Uterus (tissue), 3 donors: ENCODE measurements at regions not wholly inside any gene's neighbourhood (a gene's known extent, or its start where the extent isn't known, plus 50 kb on each side); places are given as distances from the start of the nearest gene placed in this dataset.

ENCODE experiments used
- DNase-seq, 2 donors: peaks; one replicate each; pipeline ENCODE4 v3.0.0-alpha.2; 2019 to 2020
- H3K27ac ChIP-seq, 2 donors: fragments of 200-600 bp; sonication (generic); 1 replicate in 1 of 2; 2 replicates in 1 of 2; pipeline ENCODE4 v1.5.1; 2016 to 2018
- H3K27me3 ChIP-seq, 2 donors: fragments of 200-600 bp; sonication (generic); one replicate each; pipeline ENCODE4 v1.5.1; 2018 to 2019; ENCODE audit warnings: control low read depth in 1 of 2
- H3K36me3 ChIP-seq, 2 donors: fragments of 200-600 bp; sonication (generic); one replicate each; pipeline ENCODE4 v1.5.1; 2019; ENCODE audit warnings: control low read depth in 1 of 2
- H3K4me1 ChIP-seq, 2 donors: fragments of 200-600 bp; sonication (generic); one replicate each; pipeline ENCODE4 v1.5.1; 2018 to 2019; ENCODE audit warnings: control low read depth in 1 of 2
- H3K4me3 ChIP-seq, 2 donors: fragments of 200-600 bp; sonication (generic); 1 replicate in 1 of 2; 2 replicates in 1 of 2; pipeline ENCODE4 v1.5.1; 2018 to 2019; ENCODE audit warnings: mild to moderate bottlenecking in 1 of 2
- H3K9me3 ChIP-seq, 2 donors: fragments of 200-600 bp; sonication (generic); one replicate each; pipeline ENCODE4 v1.5.1; 2019; ENCODE audit warnings: control low read depth in 1 of 2
- POLR2A ChIP-seq, 2 donors: fragments of 450-650 bp; IDR thresholded peaks; one replicate each; pipeline ENCODE4 v1.6.1; 2016; ENCODE audit warnings: antibody characterized with exemption in 2 of 2, mild to moderate bottlenecking in 1 of 2, moderate library complexity in 1 of 2
- intact Hi-C: fragments of 100-400 bp; cut with DNase I; formaldehyde crosslinking; loops from one replicate; pipeline ENCODE4 v1.15.1; 2023; ENCODE audit warnings: low total_unique reads
- TF ChIP-seq, protein P1 (sequence below), 4 experiments: fragments of 200-600 bp in 2 of 4; fragments of 450-650 bp in 2 of 4; sonication (generic) in 2 of 4; IDR thresholded peaks; one replicate each; pipeline ENCODE4 v1.5.1; 2016 to 2019; ENCODE audit warnings: antibody characterized with exemption in 4 of 4, mild to moderate bottlenecking in 2 of 4, moderate library complexity in 1 of 4
- donor health status: DM: yes; HTN: yes; CAD: no.

DNA sequence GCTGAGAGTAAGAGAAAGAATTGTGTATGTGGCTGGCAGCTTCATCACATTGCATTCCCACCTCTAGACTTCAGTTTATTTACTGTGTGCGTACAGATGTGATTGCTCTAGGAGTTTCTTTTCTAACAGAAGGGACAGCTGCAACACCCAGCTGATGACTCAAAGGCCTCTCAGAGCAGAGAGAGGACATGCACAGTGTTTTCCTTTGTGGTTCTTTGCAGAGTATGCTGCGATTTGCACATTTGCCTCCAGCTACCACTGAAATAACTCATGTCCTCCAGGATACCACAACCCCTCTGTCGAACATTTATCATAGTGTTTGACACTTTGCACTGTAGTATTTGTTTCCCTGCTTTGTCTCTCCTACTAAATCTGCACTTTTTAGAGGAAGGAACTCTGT lies 294.1 kb downstream of the STIM2 start:
- H3K4me3 ChIP-seq: no peak overlapping the region
- no peaks in the 10 kb centered on the region for H3K9me3 ChIP-seq
- H3K36me3 ChIP-seq: no peaks in the 10 kb centered on the region
- no peaks in the 10 kb centered on the region for H3K4me1 ChIP-seq
- TF ChIP-seq POLR2A (IDR thresholded peaks at IDR 0.05): no peak
- TF ChIP-seq, protein P1, sequence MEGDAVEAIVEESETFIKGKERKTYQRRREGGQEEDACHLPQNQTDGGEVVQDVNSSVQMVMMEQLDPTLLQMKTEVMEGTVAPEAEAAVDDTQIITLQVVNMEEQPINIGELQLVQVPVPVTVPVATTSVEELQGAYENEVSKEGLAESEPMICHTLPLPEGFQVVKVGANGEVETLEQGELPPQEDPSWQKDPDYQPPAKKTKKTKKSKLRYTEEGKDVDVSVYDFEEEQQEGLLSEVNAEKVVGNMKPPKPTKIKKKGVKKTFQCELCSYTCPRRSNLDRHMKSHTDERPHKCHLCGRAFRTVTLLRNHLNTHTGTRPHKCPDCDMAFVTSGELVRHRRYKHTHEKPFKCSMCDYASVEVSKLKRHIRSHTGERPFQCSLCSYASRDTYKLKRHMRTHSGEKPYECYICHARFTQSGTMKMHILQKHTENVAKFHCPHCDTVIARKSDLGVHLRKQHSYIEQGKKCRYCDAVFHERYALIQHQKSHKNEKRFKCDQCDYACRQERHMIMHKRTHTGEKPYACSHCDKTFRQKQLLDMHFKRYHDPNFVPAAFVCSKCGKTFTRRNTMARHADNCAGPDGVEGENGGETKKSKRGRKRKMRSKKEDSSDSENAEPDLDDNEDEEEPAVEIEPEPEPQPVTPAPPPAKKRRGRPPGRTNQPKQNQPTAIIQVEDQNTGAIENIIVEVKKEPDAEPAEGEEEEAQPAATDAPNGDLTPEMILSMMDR (IDR thresholded peaks at IDR 0.05): no peak
- H3K27me3 ChIP-seq: no peaks in the 10 kb centered on the region
- no peak overlapping the region for H3K27ac ChIP-seq
- no peak for DNase-seq
- intact Hi-C loops: no loop called here

DNA sequence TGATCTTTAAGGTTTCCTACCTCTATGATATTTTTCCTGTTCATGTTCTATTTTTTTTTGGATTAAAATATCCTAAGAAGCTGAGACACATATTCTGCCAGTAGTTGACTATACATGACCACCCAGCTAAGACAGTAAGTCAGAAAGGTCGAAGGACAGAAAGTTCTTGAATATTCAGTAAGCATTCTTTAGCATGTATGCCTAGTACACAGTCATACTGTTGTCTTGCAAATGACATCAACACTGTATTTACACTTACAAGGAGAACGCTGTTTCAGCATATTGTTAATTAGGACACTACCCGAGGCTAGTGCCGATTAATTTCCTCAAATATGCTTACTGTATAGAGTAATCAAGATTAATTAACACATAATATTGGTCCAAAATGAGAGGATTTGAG lies 300.6 kb downstream of the STIM2 start:
- intact Hi-C loops: no loop called here
- no peaks in the 10 kb centered on the region for H3K9me3 ChIP-seq
- DNase-seq: no peak
- H3K4me3 ChIP-seq: no peak overlapping the region
- H3K27me3 ChIP-seq: no peaks in the 10 kb centered on the region
- H3K27ac ChIP-seq: no peak overlapping the region
- H3K4me1 ChIP-seq: no peaks in the 10 kb centered on the region
- H3K36me3 ChIP-seq: no peaks in the 10 kb centered on the region
- TF ChIP-seq, protein P1 (IDR thresholded peaks at IDR 0.05): no peak
- no peak for TF ChIP-seq POLR2A (IDR thresholded peaks at IDR 0.05)

DNA sequence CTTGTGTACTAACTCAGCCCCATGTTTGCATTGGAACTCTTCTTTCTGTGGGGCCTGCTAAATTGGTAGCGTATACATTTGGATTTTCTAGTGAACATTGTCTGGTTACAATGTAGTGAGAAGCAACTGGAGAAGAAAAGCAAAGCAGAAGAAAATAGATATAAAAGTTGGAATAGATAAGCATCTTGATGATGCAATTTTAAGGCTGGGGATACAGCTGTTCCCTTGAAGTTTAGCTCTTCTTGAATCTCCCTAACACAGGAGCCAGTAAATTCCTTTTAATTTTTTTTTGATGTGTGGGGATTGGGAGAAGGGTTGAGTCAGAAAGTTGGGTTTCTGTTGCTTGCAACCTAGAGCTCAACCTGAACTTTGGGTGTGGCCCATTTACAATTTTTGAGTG lies 308.1 kb downstream of the STIM2 start:
- intact Hi-C loops: no loop called here

DNA sequence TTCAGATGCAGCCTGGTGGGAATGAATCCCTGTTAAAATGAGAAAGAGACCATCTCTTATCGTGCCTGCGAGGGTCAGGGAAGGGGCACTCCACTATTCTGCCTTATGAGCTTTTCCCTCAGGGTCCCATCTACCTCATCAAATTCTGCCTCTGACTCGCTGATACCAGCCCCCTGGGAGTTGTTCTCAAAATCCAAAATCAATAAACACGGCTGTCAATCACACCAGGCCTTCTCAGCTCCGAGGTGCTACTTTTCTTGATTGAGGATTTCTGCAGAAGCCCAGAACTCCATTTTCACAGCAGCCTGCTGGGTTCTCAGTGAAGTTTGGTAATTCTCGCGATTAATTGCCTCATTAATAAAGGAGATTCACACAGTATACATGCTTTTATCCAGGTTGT lies 312.6 kb downstream of the STIM2 start:
- Histone ChIP-seq H3K4me1 (no peaks in the 10 kb centered on the region), H3K4me3 (no peak overlapping the region), H3K36me3 (no peaks in the 10 kb centered on the region), H3K27ac (no peak overlapping the region), H3K9me3 (no peaks in the 10 kb centered on the region), H3K27me3 (no peaks in the 10 kb centered on the region)
- TF ChIP-seq, protein P1 (IDR thresholded peaks at IDR 0.05): no peak
- TF ChIP-seq POLR2A (IDR thresholded peaks at IDR 0.05): no peak
- intact Hi-C loops: no loop called here
- DNase-seq: no peak

More for the DNA sequence above, 308.1 kb downstream of the STIM2 start:
- Histone ChIP-seq H3K4me1 (no peaks in the 10 kb centered on the region), H3K27ac (no peak overlapping the region), H3K36me3 (no peaks in the 10 kb centered on the region), H3K4me3 (no peak overlapping the region), H3K27me3 (no peaks in the 10 kb centered on the region), H3K9me3 (no peaks in the 10 kb centered on the region)
- DNase-seq: no peak
- TF ChIP-seq, protein P1 (IDR thresholded peaks at IDR 0.05): no peak
- no peak for TF ChIP-seq POLR2A (IDR thresholded peaks at IDR 0.05)

DNA sequence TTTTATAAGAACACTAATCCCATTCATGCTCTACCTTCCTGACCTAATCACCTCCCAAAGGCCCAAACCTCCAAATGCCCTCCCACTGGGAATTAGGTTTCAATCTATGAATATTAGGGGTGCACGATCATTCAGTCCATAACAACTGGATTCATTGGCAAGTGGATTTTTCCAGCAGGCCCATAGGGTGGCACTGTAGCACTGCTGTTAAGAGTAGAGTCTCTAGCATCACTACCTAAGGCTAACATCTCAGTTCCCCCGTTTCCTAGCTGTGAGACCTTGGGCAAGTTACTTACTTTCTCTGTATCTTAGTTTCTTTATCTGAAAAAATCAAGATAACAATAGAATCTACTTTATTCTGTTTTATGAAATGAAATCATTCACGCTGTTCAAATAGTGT lies 315.8 kb downstream of the STIM2 start:
- intact Hi-C loops: no loop called here
- no peak for DNase-seq
- H3K36me3 ChIP-seq: no peaks in the 10 kb centered on the region
- H3K4me1 ChIP-seq: no peaks in the 10 kb centered on the region
- H3K9me3 ChIP-seq: no peaks in the 10 kb centered on the region
- no peak overlapping the region for H3K27ac ChIP-seq
- no peaks in the 10 kb centered on the region for H3K27me3 ChIP-seq
- H3K4me3 ChIP-seq: no peak overlapping the region
- TF ChIP-seq POLR2A (IDR thresholded peaks at IDR 0.05): no peak
- TF ChIP-seq, protein P1 (IDR thresholded peaks at IDR 0.05): peak in 1 of 4 experiments; percentile 8
